ENCODE measurements at regions not wholly inside any gene's neighbourhood (a gene's known extent, or its start where the extent isn't known, plus 50 kb on each side); places are given as distances from the start of the nearest gene placed in this dataset.
"Not testable (repeated sequence)": the region's sequence is repeated elsewhere in the genome, so short reads cannot be mapped to it uniquely, and the experiment has no call there.

DNA sequence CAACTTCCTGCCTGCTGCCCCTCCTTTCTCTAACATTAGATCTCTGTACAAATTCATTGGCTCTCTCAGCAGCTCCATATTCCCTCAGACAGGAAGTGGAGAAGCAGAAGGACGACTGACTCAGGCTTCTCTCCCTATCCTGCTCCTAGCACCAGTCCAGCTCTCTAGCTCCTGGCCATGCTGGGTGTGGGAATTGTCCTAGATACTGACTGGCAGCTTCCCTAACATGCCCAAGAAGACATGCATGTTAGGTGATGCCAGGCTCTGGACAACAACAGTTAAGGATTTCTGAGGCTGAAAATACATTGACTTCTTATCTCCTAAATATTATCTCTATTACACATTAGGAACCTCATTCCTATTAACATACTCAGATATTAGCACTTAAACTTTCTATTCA, 292.9 kb downstream of the IKZF2 start:
- DNase-seq = no peak

DNA sequence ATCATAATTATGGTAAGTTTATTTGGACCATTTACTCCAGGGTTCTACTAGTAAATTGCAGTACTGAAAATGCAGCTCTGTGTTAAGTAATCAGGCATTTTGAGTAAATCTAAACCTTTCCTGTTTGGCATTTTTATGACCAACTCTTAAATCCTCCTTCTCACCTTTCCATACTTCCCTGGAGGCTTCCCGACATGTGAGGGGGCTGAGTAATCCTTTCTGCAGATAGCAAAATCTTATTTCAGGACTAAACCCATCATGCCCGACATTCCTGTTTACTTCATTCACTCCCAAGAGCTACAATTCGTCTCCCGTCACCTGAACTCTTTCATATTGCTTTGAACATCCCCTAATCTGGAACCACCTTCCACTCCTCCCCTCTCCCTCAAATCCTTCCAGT, 296.6 kb downstream of the IKZF2 start:
- DNase-seq = no peak

DNA sequence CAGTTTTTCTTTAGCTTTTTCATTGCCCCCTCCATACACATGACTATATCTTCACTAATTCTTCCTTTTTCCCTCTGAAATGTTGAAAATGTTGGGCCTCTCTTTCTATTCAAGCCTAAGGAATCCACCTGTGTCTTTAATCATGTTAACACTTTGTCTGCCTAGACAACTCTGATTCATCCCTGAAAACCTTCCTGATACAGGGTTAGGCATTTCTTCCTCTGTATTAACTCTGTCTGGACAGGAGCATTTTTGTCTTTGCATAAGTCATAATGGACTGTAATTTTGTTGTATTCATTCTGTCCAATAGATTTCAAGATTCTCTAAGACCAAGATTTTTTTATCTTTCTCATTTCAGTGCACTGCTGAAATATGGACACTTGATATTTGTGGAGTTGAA, 297.3 kb downstream of the IKZF2 start:
- DNase-seq = no peak

DNA sequence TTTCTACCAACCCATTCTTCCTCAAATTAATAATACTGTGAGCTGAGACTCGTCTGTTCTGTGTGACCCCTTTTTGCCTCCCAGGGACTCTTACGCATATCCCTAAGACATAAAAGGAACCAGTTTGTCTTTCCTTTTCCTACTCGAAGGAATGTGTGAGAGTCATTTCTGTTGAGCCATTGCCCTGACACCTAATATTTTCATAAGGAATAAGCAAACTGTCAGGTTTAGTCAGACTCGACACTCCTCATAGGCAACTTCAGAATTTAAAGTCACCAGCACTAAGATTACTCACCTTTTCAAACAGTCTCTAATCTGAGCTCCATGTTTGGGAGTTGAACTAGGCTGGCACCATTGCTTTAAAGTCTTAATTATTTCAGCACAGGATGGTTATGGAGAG, 305.5 kb downstream of the IKZF2 start:
- no peak for DNase-seq

DNA sequence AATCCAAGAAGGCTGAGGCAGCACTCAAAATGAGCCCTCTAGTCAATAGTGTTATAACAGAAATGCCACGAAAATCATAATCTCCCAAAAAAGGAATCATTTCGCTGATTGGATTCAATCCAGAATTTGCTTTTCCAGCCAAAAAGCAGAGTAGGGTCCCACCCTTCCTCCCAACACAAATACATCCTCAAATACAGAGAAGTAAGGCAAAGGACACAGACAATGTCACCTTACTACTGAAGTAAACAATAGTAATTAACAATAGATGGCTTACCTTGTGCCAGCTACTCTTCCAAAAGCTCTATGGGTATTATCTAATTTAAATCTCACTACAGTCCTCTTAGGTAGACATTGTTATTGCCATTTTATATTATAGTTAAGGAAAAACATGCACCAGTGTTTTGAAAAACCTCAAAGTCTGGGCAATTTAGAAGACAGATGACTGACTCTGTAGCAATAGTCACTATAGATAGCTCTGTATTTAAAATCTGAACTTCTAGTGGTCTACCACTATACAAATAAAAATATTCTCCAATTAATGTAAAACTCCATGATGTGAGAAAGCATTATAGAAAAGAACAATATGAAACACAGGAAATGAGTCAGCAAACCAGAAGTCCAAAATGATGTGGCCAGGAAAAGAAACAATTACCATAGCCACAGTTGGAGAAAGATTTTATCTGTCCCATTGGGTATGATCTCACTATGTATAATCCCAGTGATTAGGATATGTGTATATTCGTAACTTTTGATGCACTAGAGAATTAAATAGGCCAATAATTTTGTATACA, 305.0 kb upstream of the ERBB4 start:
- no peak for DNase-seq

DNA sequence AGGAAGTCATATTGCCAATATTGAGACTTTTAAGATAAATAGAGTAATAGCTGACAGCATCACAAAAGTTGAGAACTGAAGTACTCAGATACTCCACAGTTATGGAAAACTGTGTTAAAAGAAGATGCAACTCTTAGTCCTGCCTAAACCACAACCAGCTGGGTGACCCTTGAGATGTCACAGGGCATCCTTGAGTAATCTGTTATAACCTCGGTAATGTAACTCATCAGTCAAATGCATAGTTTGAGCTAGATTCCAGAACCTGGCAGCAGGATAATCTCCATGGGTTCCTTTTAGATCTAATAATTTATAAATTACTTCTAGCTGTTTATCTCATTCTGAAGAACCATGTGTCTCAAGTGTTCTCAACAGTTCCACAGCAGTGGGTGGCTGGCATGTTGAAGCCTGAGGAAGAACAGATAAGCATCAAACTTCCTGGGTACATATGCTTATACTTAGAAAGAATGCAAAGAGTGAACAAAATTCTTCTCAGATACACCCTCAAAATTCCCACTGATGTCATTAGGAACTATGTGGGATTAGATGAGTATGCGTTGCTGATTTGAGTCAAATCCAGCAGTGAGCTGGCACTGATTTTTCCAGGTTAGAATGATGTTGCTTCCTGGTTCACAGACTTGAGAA, 304.1 kb upstream of the ERBB4 start:
- no peak for DNase-seq

DNA sequence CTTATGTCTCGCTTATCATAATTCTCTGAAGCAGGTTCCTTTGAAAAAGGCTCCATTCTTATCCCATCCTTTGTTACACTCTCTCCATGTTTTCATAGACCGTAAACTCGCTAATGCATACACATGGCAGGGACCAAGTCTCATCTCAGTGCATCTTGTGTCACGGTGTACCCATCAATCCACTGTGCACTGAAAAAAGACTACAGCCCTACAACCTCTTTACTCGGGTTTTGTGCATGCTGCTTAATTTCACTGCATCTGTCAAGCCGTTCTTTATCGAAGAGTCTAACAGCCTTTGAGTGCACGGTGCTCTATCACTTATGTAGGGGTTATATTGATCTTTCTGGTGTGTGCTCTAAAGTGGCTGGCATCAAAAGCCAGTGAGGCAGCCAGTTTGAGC, 302.9 kb upstream of the ERBB4 start:
- DNase-seq = no peak

DNA sequence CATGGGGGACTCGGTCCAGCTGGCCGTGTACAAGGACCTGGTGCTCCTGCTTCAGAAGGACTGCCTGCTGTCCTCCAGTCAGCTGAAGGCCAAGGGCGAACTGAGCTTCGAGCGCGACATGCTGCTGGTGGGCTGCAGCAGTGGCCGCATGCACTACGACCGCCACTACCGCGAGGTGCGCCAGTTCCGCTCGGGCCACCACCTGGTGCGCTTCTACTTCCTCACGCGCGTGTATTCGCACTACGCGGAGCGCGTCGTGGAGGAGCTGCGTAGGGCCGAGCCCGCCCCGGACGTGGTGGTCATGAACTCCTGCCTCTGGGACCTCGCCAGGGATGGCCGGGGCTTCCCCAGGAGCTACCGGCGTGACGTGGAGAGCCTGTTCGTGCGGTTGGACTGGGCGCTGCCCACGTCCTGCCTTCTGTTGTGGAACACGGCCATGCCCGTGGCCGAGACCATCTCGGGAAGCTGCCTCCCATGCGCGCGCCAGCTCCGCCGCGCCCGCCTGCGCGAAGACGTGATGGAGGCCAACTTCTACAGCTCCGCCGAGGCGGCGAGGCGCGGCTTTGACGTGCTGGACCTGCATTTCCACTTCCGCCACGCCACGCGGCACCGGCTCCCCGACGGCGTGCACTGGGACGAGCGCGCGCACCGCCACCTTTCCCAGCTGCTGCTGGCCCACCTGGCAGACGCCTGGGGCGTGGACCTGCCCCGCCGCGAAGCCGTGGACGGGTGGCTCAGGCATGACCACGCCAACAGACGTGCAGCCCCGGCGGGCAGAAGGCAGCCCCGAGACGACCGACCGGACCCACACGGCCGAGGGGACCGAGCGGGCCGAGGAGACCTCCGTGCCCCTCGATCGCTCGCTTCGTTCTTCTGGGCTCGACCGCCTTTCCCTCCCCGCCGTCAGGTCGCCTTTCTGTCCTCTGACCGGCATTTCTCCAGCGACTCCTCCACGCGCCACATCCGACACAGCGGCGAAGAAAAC, 293.9 kb upstream of the ERBB4 start:
- DNase-seq = no peak

DNA sequence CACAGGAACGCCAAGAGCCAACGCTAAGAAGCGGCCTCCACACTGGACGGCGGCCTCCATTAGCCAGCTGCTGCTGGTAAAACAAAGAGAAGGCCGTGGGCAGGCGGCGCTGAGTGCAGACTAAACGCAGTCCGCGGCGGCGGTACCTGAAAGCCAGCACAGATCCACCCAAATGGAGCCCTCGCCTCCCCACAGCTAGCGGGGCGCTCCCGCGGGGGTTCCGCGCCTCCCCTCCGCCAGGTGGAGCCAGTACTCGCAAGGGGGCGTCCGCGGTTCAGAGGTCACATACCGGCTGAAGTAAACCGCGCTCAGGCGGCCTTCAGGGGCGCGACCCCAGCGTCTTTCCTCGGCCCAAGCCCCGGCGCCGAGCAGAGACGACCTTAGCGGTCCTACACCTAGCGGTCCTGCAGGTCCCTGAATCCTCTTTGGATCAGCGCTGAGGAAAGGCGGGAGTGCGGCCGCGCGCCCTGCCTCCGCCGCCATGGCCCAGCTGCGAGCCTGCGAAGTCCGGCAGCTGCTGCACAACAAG, 293.1 kb upstream of the ERBB4 start:
- DNase-seq = no peak

DNA sequence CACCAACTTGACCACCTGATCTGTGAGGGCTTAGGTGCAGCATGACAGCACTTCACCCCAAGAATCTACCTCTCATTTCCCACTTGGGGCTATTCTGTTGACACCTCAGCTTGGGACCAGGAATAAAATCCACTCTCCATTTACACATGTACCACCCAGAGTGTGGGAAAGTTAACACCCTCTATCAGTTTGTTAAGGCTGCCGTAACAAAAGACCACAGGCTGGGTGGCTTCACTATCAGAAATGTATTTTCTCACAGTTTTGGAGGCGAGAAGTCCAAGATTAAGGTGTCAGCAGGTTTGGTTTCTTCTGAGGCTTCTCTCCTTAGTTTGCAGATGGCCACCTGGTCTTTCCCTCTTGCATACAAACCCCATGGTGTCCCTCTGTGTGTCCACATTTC, 277.7 kb upstream of the ERBB4 start:
- no peak for DNase-seq

DNA sequence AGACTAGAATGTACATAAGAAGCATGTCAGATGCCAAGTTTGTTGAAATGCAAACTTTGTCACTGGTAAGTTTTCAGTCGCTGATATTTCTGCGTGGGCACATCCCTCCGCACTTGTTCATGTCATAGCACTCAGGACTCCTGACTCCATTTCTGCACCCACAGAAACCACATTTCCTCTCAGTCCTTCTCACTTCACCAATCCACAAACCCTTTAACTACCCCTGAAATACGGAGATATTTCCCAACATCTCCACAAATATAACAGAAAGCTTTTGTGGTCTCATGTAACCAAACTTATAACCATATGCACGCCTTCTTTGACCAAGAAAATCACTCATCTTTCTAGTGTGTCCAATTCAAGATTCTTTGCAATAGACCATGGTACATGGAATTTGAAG, 276.9 kb upstream of the ERBB4 start:
- DNase-seq = peak; percentile 6

DNA sequence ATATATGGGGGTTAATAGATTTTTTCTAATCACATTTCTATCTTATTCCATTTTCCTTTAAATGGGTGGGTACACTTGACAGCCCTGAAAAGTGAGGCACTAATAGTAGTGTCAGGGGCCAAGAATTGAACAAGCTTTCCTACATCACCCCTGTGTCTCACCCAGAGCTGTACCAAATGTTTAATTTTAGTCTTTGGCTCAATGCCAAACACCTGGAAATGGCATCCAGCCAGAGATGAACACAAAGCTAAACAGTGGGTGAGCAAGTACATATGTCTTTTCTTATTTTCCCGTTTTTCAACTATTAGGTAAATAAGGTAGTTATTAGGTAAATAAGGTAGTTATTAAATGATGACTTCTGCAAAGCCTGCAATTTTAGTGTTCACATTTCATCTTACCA, 276.3 kb upstream of the ERBB4 start:
- DNase-seq = no peak

DNA sequence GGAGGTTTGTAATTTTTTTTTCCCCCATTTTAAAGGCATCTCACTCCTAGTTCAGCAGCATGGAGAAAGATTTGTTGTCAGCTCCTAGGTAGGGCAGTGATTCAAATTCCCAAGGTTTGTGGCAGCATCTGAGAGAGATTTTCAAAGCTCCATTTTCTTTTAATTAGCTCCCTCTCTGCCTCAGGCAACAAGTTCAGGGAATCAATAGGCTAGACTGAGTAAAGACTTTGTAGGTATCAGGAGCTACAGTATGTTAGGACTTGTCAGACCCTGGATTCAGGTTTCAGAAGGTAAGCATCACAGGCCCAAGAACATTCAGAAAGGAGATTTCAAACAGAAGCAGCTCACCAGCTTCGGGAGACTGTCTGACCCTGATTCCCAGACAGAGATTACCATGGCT, 273.3 kb upstream of the ERBB4 start:
- no peak for DNase-seq

DNA sequence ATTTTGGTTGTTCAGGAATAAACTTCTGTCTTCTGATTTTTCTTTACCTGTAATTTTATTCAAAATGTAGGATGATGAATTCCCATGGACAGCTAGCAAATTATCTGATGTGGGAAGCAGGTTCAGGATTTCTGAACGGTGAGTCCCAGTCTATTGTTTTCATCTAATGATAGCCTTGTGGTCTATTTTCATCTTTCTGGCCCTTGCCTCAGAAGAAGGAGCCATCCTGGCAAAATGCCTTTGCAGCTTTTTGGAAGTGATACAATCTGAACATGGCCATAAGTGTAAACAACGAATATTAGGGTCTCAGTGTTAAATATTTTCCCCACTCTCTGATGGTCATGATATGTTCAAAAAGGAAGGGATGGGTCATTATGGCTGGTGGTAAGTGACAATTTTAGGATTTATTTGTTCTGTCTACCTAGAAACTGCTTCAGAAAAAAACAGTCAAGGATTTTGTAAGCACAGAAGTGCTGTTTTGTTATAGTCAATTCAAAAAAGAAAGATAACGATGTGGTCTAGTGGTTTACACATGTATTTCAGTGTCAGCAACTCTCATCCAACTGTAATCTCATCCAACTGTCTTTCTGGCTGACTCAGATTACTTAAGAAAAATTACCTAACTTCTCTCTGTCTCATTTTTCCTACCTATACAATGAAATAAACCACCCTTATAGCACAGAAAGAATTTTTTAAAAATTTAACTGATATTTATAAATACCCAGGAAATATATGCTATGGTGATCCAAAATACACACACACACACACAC, 272.6 kb upstream of the ERBB4 start:
- DNase-seq = no peak

DNA sequence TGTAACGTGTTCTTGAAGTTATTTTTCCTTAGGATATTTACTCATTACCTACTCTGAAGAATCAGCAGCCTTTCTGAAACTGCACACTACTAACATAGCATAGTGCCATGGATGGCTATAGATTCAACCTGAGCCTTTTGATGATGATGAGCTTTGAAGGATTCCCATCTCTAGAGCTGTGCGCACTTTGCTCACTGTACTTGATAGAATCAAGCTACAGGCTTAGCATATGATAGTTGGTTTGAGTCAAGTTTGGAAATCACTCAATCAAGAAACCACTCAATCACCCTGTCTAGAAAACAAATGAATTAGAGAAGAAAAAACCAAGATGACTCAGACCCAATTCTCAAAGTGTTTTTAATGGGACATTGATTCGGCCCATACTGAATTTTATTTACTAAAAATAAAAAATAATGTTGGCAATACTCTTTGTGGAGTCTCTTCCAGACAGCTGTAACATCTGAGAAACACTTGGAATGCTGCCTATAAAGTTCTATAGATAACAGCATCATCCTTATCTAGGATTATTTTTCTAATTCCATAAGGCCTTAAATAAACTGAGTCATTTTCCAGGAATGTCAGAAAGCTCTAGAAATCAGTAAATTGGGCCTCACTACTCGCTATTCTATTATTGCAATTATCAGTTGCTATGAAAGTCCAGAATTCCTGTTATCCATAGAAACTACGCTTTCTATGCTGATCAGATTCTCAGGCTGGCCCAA, 259.0 kb upstream of the ERBB4 start:
- no peak for DNase-seq

DNA sequence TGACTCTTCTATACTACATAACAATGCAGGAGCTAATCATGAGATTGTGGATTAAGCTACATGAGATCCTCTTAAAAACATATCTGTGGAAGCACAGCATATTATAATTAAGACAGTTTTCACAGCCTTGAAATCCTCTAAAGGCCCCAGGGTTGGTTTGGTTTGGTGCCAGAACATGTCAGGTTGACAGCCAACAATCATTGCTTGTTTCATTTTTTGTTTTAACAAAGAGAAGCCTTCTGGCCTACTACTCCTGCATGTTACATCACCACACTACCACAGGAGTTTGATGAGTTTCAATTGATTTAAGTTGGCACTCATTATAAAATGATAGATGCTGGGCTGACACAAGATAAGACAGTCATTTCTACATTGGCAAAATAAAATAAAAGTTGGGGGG, 255.9 kb upstream of the ERBB4 start:
- no peak for DNase-seq

DNA sequence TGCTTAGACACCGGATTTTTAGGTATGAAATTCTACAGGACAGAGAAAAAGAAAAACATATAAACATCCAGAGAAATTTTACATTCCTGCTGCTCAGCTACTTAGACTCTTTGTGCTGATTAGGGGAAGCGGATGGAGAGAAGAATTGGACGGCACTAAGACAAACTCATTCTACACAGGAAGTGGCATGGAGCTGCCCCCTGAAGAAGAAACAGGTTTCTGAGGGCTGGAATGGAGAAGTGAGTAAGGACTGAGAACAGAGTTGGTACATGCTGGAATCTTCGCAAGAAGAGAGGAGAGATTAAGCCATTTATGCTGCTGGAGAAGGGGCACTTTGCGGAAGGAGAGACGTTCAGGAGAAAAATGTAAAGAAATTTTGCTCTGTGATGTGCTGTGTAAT, 253.0 kb upstream of the ERBB4 start:
- DNase-seq = no peak

DNA sequence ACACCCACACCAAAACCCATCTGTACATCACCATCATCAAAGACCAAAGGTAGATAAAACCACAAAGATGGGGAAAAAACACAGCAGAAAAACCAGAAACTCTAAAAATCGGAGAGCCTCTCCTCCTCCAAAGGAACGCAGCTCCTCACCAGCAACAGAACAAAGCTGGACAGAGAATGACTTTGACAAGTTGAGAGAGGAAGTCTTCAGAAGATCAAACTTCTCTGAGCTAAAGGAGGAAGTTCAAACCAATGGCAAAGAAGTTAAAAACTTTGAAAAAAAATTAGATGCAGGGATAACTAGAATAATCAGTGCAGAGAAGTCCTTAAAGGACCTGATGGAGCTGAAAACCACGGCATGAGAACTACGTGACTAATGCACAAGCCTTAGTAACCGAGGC, 247.5 kb upstream of the ERBB4 start:
- not testable (repeated sequence) for DNase-seq

DNA sequence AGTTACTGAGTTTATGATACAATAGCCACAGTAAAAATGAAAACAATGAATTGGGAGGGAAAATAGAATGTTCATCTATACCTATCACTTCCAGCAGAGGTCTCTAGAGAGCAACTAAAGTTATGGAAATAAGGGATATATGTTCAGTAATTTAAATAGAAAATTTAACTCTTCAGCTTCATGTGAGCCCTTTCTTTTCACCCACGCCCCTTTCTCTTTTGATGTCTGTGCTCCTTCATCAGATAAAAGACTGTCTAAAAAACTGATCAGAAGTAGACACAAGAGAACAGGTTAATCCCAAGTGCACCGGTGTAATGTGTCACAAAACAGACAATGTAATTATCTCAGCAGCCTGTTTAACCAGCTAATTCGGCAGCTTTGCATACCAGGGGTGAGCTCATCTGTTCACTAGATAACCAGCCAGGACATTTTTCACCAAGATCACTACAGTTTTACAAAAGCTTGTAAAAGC, 238.5 kb upstream of the ERBB4 start:
- DNase-seq = peak; percentile 35

DNA sequence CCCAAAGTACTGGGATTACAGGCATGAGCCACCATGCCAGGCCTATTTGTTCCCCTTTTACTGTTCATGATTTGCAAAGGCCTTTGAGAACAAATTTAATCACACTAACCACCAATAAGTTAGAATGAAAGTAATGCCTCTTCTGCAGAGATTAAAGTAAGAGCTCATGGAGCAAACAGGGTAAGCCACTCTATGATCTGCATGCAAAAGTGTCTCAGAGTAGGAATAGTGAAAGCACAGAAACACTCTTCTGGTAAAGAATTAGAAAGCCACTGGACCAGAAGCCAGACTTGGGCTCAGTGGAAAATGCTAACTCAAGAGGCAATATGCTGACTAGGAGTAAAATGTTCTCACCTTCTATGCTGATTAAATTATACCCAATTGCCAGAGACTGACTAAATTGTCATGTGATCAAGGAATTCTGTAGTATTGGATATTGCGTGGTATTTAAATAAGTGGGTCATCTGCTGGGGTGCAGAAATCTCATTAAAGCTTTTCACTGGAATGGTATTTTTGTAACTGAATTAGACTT, 235.3 kb upstream of the ERBB4 start:
- DNase-seq = no peak

DNA sequence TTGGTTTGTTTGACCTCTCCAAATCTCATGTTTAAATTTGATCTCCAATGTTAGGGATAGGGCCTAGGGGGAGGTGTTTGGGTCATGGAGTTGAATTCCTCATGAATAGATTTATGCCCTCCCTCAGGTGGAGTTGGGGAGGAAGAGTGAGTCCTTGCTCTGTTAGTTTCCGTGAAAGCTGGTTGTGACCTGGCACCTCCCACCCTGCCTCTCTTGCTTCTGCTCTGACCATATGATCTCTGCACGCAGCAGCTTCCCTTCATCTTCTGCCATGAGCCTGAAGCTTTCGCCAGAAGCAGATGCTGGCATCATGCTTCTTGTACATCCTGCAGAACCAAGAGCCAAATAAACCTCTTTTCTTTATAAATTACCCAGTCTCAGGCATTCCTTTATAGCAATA, 231.6 kb upstream of the ERBB4 start:
- DNase-seq = no peak
